WTC11 (cell line): ENCODE measurements at regions not wholly inside any gene's neighbourhood (a gene's known extent, or its start where the extent isn't known, plus 50 kb on each side); places are given as distances from the start of the nearest gene placed in this dataset.

Experiments used
- E2F1 ChIP-seq: sonication (generic); formaldehyde crosslinking; IDR thresholded peaks from 2 replicates; pipeline ENCODE4 v1.8.0; 2022; ENCODE audit warnings: mild to moderate bottlenecking, missing genetic modification reagents
- ELF4 ChIP-seq: sonication (generic); formaldehyde crosslinking; IDR thresholded peaks from 2 replicates; pipeline ENCODE4 v1.8.1; 2022; ENCODE audit warnings: low read depth, mild to moderate bottlenecking, moderate library complexity, missing genetic modification reagents
- ETV6 ChIP-seq: sonication (generic); formaldehyde crosslinking; IDR thresholded peaks from 2 replicates; pipeline ENCODE4 v1.8.1; 2022; ENCODE audit warnings: mild to moderate bottlenecking, missing genetic modification reagents
- TCF7 ChIP-seq: sonication (generic); formaldehyde crosslinking; IDR thresholded peaks from 2 replicates; pipeline ENCODE4 v1.8.0; 2022; ENCODE audit warnings: mild to moderate bottlenecking, low read depth, missing genetic modification reagents, moderate library complexity
- ZNF121 ChIP-seq: sonication (generic); formaldehyde crosslinking; IDR thresholded peaks from 2 replicates; pipeline ENCODE4 v1.8.0; 2023; ENCODE audit warnings: missing genetic modification reagents
- TF ChIP-seq, protein P1 (sequence below): sonication (generic); formaldehyde crosslinking; IDR thresholded peaks from 2 replicates; pipeline ENCODE4 v1.8.1; 2022; ENCODE audit warnings: low read depth, missing genetic modification reagents, borderline replicate concordance
- TF ChIP-seq, protein P2 (sequence below): fragments of 200-600 bp; IDR thresholded peaks from 2 replicates; pipeline ENCODE4 v1.8.0; 2022; ENCODE audit warnings: antibody characterized with exemption
- TF ChIP-seq, protein P3 (sequence below): sonication (generic); formaldehyde crosslinking; IDR thresholded peaks from 2 replicates; pipeline ENCODE4 v1.8.1; 2022; ENCODE audit warnings: mild to moderate bottlenecking, missing genetic modification reagents, moderate library complexity, borderline replicate concordance

GRCh38 chr6:76707630-76708029, 635.2 kb upstream of the IMPG1 start:
- TF ChIP-seq, protein P1, sequence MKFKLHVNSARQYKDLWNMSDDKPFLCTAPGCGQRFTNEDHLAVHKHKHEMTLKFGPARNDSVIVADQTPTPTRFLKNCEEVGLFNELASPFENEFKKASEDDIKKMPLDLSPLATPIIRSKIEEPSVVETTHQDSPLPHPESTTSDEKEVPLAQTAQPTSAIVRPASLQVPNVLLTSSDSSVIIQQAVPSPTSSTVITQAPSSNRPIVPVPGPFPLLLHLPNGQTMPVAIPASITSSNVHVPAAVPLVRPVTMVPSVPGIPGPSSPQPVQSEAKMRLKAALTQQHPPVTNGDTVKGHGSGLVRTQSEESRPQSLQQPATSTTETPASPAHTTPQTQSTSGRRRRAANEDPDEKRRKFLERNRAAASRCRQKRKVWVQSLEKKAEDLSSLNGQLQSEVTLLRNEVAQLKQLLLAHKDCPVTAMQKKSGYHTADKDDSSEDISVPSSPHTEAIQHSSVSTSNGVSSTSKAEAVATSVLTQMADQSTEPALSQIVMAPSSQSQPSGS (CRISPR knock-in tag): no peak
- no peak for TF ChIP-seq E2F1 (CRISPR knock-in tag)
- TF ChIP-seq, protein P2, sequence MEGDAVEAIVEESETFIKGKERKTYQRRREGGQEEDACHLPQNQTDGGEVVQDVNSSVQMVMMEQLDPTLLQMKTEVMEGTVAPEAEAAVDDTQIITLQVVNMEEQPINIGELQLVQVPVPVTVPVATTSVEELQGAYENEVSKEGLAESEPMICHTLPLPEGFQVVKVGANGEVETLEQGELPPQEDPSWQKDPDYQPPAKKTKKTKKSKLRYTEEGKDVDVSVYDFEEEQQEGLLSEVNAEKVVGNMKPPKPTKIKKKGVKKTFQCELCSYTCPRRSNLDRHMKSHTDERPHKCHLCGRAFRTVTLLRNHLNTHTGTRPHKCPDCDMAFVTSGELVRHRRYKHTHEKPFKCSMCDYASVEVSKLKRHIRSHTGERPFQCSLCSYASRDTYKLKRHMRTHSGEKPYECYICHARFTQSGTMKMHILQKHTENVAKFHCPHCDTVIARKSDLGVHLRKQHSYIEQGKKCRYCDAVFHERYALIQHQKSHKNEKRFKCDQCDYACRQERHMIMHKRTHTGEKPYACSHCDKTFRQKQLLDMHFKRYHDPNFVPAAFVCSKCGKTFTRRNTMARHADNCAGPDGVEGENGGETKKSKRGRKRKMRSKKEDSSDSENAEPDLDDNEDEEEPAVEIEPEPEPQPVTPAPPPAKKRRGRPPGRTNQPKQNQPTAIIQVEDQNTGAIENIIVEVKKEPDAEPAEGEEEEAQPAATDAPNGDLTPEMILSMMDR: no peak
- TF ChIP-seq ETV6: no peak
- no peak for TF ChIP-seq ZNF121 (CRISPR knock-in tag)
- TF ChIP-seq ELF4 (CRISPR knock-in tag): no peak
- TF ChIP-seq, protein P3, sequence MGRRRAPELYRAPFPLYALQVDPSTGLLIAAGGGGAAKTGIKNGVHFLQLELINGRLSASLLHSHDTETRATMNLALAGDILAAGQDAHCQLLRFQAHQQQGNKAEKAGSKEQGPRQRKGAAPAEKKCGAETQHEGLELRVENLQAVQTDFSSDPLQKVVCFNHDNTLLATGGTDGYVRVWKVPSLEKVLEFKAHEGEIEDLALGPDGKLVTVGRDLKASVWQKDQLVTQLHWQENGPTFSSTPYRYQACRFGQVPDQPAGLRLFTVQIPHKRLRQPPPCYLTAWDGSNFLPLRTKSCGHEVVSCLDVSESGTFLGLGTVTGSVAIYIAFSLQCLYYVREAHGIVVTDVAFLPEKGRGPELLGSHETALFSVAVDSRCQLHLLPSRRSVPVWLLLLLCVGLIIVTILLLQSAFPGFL: no peak
- TF ChIP-seq TCF7 (CRISPR knock-in tag): no peak
